GM13976 (cell line): ENCODE measurements at regions not wholly inside any gene's neighbourhood (a gene's known extent, or its start where the extent isn't known, plus 50 kb on each side); places are given as distances from the start of the nearest gene placed in this dataset.

Source experiments
- DNase-seq: peaks from one replicate; pipeline ENCODE4 v3.0.0; 2012; ENCODE audit warnings: low spot score
- in situ Hi-C: fragments of 300-500 bp; cut with MboI; formaldehyde crosslinking; loops from one replicate; pipeline ENCODE4 v1.12.0; 2022; ENCODE audit warnings: low sequenced_read_pairs, mixed read lengths, inconsistent platforms; ENCODE audit not compliant: unreplicated experiment
- TF ChIP-seq, protein P1 (sequence below): IDR thresholded peaks from 2 replicates; pipeline ENCODE4 v1.5.1; 2012; ENCODE audit warnings: borderline replicate concordance, mild to moderate bottlenecking; ENCODE audit not compliant: insufficient read depth; ENCODE audit errors: extremely low read depth, missing control alignments, control extremely low read depth

DNA sequence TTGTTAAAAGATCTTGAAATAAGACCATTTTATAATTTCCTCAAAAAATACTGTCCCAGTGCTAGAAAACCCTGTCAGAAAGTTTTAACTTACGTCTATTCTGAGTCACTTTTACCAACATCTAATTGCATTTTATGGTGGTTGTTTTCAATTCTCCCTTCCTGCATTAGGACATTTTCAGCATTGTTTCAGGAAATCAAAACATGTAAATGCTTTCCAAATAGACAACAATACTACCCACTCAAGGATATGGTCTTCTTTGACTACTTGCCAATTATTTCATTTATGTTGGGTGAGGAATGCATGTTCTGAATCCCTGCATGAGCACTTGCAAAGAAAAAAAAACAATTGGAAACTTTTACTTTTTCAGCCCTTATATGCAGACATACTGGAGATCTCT lies 284.6 kb upstream of the PDE4D start:
- TF ChIP-seq, protein P1, sequence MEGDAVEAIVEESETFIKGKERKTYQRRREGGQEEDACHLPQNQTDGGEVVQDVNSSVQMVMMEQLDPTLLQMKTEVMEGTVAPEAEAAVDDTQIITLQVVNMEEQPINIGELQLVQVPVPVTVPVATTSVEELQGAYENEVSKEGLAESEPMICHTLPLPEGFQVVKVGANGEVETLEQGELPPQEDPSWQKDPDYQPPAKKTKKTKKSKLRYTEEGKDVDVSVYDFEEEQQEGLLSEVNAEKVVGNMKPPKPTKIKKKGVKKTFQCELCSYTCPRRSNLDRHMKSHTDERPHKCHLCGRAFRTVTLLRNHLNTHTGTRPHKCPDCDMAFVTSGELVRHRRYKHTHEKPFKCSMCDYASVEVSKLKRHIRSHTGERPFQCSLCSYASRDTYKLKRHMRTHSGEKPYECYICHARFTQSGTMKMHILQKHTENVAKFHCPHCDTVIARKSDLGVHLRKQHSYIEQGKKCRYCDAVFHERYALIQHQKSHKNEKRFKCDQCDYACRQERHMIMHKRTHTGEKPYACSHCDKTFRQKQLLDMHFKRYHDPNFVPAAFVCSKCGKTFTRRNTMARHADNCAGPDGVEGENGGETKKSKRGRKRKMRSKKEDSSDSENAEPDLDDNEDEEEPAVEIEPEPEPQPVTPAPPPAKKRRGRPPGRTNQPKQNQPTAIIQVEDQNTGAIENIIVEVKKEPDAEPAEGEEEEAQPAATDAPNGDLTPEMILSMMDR: no peak
- DNase-seq: no peak
- in situ Hi-C loops: no loop called here

DNA sequence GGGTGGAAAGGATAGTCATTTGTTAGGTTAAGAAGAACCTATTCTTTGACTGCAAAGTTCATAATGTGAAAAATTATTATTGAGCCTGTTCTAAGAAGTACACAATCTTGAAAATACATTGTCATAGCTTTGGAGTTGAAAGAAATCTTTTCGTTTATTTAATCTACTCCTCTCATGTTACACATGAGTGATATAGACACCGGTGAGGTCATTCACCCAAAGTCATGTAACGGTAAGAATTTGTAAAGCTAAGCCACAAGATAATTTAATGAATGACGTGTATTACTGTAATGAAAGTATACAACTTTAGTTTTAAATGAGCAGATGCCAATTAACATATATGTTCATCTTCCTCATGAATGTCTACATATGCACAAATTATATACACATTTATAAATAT lies 284.1 kb upstream of the PDE4D start:
- in situ Hi-C loops: no loop called here
- TF ChIP-seq, protein P1: no peak
- no peak for DNase-seq

DNA sequence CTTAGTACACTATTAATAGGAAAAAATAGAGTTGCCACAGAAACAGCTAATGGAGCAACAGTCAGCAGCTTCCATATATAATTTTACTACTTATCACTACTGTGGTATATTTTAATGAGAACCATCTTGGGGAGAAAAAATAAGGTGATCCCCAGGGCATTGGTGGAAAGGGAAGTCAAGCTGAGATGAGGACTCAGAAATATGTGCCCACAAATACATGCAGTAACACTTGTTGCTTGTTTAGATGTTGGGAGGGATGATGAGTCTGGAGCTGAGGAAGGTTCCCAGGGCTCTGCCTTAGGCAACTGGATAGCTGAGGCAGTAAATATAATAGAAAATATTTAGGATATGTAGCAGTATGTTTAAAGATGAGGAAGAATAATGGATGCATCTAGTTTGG lies 280.1 kb upstream of the PDE4D start:
- no peak for DNase-seq
- in situ Hi-C loops: no loop called here
- TF ChIP-seq, protein P1: no peak

DNA sequence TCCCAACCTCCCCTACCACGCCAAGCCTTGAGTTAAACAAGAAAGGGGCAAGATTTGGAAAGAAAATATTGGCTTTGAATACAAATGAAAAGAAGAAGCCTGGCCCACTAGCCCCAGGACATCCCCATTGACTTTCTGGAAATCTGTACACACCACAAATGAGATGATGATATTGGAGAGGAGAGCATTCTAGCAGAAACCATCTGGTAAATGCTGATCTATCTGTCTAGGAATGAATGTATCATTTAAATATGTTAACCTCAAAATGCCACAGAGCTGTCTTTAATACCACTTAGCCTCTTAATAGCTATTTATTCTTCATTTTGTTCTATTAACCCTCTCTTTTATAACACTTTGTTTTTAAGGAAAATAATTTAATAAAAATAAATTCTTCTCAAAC lies 270.2 kb upstream of the PDE4D start:
- DNase-seq: no peak
- in situ Hi-C loops: loop anchor here (10.0 kb wide), 1 partner anchor 349 kb away; no protein-coding TSS in a partner anchor
- TF ChIP-seq, protein P1: no peak

DNA sequence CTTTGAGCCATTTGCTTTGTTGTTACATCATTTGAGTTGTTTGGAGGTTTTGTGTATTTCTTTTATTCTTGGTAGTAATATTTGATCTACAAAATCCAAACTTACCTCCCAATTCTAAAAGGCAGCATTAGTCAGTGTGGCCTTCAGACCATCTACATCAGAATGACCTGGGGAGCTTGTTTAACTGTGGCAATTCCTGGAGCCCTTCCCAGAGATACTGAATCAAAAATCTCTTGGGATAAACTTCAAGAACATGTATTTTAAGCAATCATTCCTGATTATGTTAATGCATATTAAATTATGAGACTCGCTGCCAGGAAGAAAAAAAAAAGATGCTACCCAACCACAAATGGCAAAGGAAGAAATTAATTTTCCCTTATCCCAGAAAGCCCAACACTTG lies 268.9 kb upstream of the PDE4D start:
- in situ Hi-C loops: loop anchor here (10.0 kb wide), 1 partner anchor 348 kb away; no protein-coding TSS in a partner anchor
- TF ChIP-seq, protein P1: no peak
- no peak for DNase-seq

DNA sequence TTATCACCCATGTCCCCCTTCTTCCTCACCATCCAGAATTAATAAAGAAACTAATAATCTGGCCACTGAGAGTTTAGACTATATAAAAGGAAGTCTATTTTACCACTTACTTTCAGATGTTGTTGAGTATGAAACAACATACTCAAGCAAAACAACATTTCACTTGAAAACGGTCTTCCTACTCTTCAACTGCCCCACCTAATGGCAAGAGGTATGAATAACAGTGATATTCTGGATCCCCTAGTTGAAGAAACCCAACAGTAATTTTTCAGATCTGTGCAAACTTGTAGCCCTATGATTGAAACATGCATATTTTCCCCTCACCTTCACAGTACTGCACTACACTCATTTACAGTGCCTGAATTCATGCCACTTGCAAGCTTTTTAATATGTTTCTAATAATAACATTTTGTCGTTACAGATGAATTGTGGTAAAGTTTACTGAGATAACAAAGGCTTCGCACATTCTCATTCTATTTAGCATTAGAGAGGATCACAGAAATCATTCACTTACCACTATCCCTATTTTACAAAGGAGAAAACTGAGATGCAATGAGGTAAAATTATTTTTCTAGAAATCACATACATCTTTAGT lies 267.9 kb upstream of the PDE4D start:
- TF ChIP-seq, protein P1: peak; percentile 38
- peak; percentile 40 for DNase-seq
- in situ Hi-C loops: loop anchor here (10.0 kb wide), 1 partner anchor 347 kb away; no protein-coding TSS in a partner anchor

DNA sequence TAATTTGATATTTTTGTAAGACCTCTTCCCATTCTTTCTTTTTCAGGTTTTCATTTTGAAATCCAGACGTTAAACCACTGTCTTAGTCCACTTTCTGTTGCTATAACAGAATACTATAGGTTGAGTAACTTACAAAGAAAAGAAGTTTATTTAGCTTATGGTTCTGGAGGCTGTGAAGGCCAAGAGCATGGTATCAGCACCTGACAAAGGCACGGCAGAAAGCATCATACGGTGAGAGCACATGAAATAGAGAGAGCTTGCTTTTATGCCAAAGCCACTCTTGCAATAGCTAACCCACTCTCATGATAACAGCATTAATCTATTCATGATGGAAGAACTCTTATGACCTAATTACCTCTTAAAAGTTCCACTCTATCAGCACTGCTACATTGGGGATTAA lies 255.6 kb upstream of the PDE4D start:
- no peak for DNase-seq
- TF ChIP-seq, protein P1: no peak
- in situ Hi-C loops: no loop called here
